Muscle of leg (tissue), 3 donors: ENCODE measurements at regions not wholly inside any gene's neighbourhood (a gene's known extent, or its start where the extent isn't known, plus 50 kb on each side); places are given as distances from the start of the nearest gene placed in this dataset.
"Not testable (repeated sequence)": the region's sequence is repeated elsewhere in the genome, so short reads cannot be mapped to it uniquely, and the experiment has no call there.

Experiments
- DNase-seq: peaks from one replicate; pipeline ENCODE4 v3.0.0; 2013
- H3K27ac ChIP-seq: one replicate; pipeline ENCODE4 v1.5.1; 2013; ENCODE audit warnings: mild to moderate bottlenecking, low read length, control low read depth
- H3K27me3 ChIP-seq: one replicate; pipeline ENCODE4 v1.6.1; 2013; ENCODE audit warnings: low read length; ENCODE audit not compliant: control insufficient read depth, insufficient read depth
- H3K36me3 ChIP-seq: one replicate; pipeline ENCODE4 v1.6.1; 2013; ENCODE audit warnings: low read length; ENCODE audit not compliant: control insufficient read depth, insufficient read depth
- H3K4me1 ChIP-seq: one replicate; pipeline ENCODE4 v1.6.1; 2013; ENCODE audit warnings: low read length; ENCODE audit not compliant: control insufficient read depth, insufficient read depth
- H3K4me3 ChIP-seq: one replicate; pipeline ENCODE4 v1.5.1; 2013; ENCODE audit warnings: low read length, control low read depth
- H3K9me3 ChIP-seq: replicated peaks from 2 replicates; pipeline ENCODE4 v1.6.1; 2013; ENCODE audit warnings: low read depth, low read length; ENCODE audit not compliant: control insufficient read depth
- WGBS: methylation state at CpG from one replicate; pipeline ENCODE4 v1.1.5; 2013; ENCODE audit warnings: missing lambda C conversion rate; ENCODE audit not compliant: insufficient coverage; 5-methylcytosine and 5-hydroxymethylcytosine counted together

- 40% methylated on average over 1 of the region's 1 CpG for WGBS
- Histone ChIP-seq H3K4me1 (no peaks in the 10 kb centered on the region), H3K27ac (no peak overlapping the region), H3K4me3 (no peak overlapping the region), H3K36me3 (no peaks in the 10 kb centered on the region), H3K27me3 (no peaks in the 10 kb centered on the region), H3K9me3 (peaks cover 3% of the 10 kb centered on the region)
- no peak for DNase-seq
Observed at GRCh38 chr7:125930848-125931247, 1001.2 kb upstream of the POT1 start.

- Histone ChIP-seq H3K36me3 (no peaks in the 10 kb centered on the region), H3K27me3 (no peaks in the 10 kb centered on the region), H3K9me3 (no peaks in the 10 kb centered on the region), H3K4me1 (no peaks in the 10 kb centered on the region), H3K27ac (no peak overlapping the region), H3K4me3 (no peak overlapping the region)
- DNase-seq = no peak
- no CpG with 5 or more reads among the region's 4 CpGs for WGBS
Observed at GRCh38 chr7:125927556-125927955, 997.9 kb upstream of the POT1 start.

DNA sequence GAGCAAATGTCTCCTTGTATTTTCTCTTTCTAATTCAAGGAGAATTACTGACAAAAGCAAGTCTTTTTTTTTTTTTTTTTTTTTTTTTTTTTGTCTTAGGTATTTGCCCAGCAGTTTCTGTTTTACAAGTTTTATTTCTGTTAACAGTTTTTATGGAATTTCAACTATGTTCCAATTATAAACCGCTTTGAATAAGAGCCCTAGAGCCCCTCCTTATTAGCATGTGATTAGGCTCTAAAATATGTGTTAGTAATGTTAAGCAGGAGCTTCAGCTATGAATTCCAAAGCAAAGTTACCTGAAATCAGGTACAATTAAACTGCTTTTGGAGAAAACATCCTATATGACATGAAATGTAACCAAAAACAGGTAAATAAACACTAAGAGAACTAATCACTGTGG is 997.0 kb upstream of the POT1 start:
- WGBS = no CpG with 5 or more reads among the region's 1 CpG
- Histone ChIP-seq H3K4me1 (no peaks in the 10 kb centered on the region), H3K36me3 (no peaks in the 10 kb centered on the region), H3K4me3 (no peak overlapping the region), H3K27ac (no peak overlapping the region), H3K27me3 (no peaks in the 10 kb centered on the region), H3K9me3 (no peaks in the 10 kb centered on the region)
- no peak for DNase-seq

GRCh38 chr7:125924037-125924436 is 994.4 kb upstream of the POT1 start:
- Histone ChIP-seq H3K4me1 (no peaks in the 10 kb centered on the region), H3K36me3 (no peaks in the 10 kb centered on the region), H3K27ac (no peak overlapping the region), H3K9me3 (no peaks in the 10 kb centered on the region), H3K27me3 (no peaks in the 10 kb centered on the region), H3K4me3 (no peak overlapping the region)
- WGBS = no CpG with 5 or more reads among the region's 2 CpGs
- no peak for DNase-seq

GRCh38 chr7:125915381-125915948 is 985.8 kb upstream of the POT1 start:
- H3K27ac ChIP-seq, H3K4me1 ChIP-seq, H3K27me3 ChIP-seq, H3K9me3 ChIP-seq, H3K36me3 ChIP-seq, DNase-seq, H3K4me3 ChIP-seq: not testable (repeated sequence)
- WGBS = 14% methylated on average over 2 of the region's 4 CpGs

DNA sequence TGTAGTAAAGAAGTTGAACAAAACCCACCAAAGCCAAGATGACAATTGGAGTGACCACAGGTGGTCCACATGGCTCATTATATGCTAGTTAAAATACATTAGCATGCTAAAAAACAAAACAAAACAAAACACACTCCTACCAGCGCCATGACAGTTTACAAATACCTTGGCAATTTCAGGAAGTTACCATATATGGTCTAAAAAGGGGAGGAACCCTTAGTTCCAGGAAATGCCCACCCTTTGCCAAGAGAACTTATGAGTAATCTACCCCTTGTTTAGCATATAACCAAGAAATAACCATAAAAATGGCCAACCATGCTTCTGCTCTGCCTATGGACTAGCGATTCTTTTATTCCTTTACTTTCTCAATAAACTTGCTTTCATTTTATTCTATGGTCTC is 979.1 kb upstream of the POT1 start:
- Histone ChIP-seq H3K27me3 (no peaks in the 10 kb centered on the region), H3K4me3 (no peak overlapping the region)

GRCh38 chr7:125899577-125899976 is 970.0 kb upstream of the POT1 start:
- Histone ChIP-seq H3K36me3 (no peaks in the 10 kb centered on the region), H3K9me3 (no peaks in the 10 kb centered on the region), H3K27me3 (no peaks in the 10 kb centered on the region), H3K4me1 (no peaks in the 10 kb centered on the region), H3K4me3 (no peak overlapping the region), H3K27ac (no peak overlapping the region)
- WGBS = no CpG with 5 or more reads among the region's 1 CpG
- no peak for DNase-seq

More for the DNA sequence above, 979.1 kb upstream of the POT1 start:
- WGBS = 88% methylated on average over 1 of the region's 2 CpGs
- no peak overlapping the region for H3K27ac ChIP-seq
- no peaks in the 10 kb centered on the region for H3K36me3 ChIP-seq
- DNase-seq = no peak
- H3K4me1 ChIP-seq = no peaks in the 10 kb centered on the region
- H3K9me3 ChIP-seq = no peaks in the 10 kb centered on the region

DNA sequence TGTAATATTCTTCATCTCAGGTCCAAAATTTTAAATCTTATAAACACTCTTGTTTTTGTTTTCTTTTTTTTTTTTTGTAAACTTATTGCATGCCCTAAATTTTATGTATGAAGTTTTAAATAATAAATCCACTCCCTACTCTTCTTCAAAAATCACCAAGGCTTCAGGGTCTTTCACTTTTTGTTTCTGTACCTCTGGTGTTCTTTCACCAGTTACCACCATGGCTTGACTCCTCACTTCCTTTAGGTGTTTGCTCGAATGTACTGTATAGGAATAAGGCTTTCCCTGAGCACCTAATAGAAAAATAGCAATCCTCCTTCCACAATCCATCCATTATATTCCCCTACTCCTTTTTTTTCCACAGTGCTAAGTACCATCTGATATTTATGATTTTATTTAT is 962.8 kb upstream of the POT1 start:
- WGBS = no CpG with 5 or more reads among the region's 1 CpG
- H3K9me3 ChIP-seq = no peaks in the 10 kb centered on the region
- no peaks in the 10 kb centered on the region for H3K36me3 ChIP-seq
- no peak for DNase-seq
- no peak overlapping the region for H3K27ac ChIP-seq
- H3K4me3 ChIP-seq = no peak overlapping the region
- H3K27me3 ChIP-seq = no peaks in the 10 kb centered on the region
- no peaks in the 10 kb centered on the region for H3K4me1 ChIP-seq

GRCh38 chr7:125878988-125879387 is 949.4 kb upstream of the POT1 start:
- Histone ChIP-seq H3K4me1 (no peaks in the 10 kb centered on the region), H3K36me3 (no peaks in the 10 kb centered on the region), H3K4me3 (no peak overlapping the region), H3K27me3 (no peaks in the 10 kb centered on the region), H3K27ac (no peak overlapping the region), H3K9me3 (no peaks in the 10 kb centered on the region)
- 9% methylated on average over 1 of the region's 6 CpGs for WGBS
- DNase-seq = no peak

GRCh38 chr7:125878235-125878956 is 948.8 kb upstream of the POT1 start:
- no peak overlapping the region for H3K27ac ChIP-seq
- H3K4me3 ChIP-seq = no peak overlapping the region
- no peaks in the 10 kb centered on the region for H3K9me3 ChIP-seq
- no peaks in the 10 kb centered on the region for H3K27me3 ChIP-seq
- H3K36me3 ChIP-seq = no peaks in the 10 kb centered on the region
- no peak for DNase-seq
- no CpG with 5 or more reads among the region's 2 CpGs for WGBS
- no peaks in the 10 kb centered on the region for H3K4me1 ChIP-seq

GRCh38 chr7:125877246-125877645 is 947.6 kb upstream of the POT1 start:
- no peak overlapping the region for H3K4me3 ChIP-seq
- no peaks in the 10 kb centered on the region for H3K27me3 ChIP-seq
- H3K36me3 ChIP-seq = no peaks in the 10 kb centered on the region
- WGBS = 86% methylated on average over 1 of the region's 2 CpGs
- H3K9me3 ChIP-seq = no peaks in the 10 kb centered on the region
- H3K4me1 ChIP-seq = no peaks in the 10 kb centered on the region
- no peak overlapping the region for H3K27ac ChIP-seq
- DNase-seq = no peak
